HG03342 (cell line): ENCODE measurements at regions not wholly inside any gene's neighbourhood (a gene's known extent, or its start where the extent isn't known, plus 50 kb on each side); places are given as distances from the start of the nearest gene placed in this dataset.

Experiments used
- ATAC-seq: cut with Tn5 transposase; IDR thresholded peaks from one replicate; pipeline ENCODE4 v1.9.1; 2021; ENCODE audit warnings: mild to moderate bottlenecking, moderate library complexity; ENCODE audit not compliant: unreplicated experiment

DNA sequence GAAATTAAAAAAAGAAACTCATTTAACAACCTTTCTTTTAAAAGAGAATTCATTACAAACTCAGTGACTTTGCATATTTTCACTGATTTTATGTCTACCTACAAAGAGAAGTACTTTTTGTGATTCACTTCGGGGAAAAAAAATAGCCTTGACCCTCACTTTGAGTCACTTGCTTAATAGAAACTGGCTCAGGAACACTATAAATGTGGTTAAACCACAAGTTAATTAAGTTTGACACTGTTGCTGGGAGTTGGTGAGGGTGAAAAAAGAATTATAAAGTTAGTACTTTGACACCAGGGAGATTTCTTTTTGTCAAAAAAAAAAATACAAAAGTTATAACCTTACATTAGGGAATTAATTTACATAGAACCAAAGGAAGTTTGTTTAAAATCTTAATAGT is 810.9 kb downstream of the NR2F2 start:
- no peak for ATAC-seq

DNA sequence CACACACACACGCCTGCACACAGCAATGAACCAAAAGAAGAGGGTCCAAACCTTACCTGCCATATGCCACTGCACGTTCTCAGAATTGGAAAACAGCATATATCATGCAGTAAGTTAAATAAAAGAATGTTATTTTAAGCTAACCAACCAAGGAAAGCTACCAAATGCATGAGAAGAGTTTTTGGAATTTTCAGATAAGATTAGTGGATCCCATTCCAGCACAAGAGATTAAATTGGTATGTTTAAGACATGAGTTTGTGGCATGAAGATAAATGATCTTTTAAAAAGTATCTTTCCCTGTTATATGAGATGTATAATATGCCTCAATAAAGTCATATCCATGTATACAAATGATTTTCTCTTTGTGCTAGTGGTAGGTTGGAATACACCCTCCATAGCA is 811.4 kb downstream of the NR2F2 start:
- no peak for ATAC-seq

DNA sequence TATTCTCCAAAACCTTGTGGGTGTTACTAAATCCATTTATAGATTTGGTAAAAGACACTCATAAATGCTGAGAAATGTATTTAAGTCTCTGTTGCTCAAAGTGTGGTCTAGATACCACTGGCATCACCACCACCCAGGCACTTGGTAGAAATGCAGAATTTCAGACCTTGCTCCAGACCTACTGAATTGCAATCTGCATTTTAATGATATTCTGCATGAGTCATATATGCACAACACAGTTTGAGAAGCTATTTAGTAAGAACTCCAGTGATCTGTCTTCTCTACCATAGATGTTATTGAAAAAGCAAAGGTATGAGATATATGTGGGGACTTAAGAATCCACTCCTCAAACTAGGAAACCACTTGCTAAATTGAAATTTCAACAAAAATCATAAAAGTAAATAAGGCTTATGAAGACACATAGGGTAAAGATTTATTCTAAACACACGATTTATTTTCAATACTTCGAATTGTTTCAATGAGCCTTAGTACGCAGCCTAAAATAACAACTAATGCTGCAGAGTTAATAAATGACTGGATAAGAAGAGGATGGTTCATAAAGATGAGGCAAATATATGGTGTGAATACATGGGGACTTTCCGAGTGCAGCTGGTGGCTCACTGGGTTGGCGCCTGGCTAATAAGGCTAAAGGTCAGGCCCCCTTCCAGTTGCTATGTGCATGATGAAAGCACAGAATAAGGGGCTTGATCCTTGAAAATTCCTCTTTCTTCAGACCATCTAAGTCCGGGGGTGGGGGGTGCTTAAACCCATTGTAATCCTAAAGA is 813.3 kb downstream of the NR2F2 start:
- no peak for ATAC-seq

DNA sequence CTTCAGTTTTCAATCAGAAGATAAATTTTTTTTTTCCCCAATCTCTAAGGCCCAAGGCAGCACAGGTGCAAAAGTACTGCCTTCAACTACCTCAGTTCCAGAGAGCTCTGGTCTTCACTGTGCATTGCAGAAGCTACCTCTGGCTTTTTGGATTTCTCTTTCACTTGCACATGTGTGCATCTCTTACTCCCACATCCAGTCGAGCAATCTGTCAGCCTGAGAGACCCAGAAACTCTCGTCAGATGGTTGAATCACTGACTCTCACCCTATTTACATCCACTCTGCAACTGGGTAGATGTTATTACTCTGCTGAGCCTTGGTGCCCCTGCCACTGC is 813.8 kb downstream of the NR2F2 start:
- ATAC-seq = no peak

DNA sequence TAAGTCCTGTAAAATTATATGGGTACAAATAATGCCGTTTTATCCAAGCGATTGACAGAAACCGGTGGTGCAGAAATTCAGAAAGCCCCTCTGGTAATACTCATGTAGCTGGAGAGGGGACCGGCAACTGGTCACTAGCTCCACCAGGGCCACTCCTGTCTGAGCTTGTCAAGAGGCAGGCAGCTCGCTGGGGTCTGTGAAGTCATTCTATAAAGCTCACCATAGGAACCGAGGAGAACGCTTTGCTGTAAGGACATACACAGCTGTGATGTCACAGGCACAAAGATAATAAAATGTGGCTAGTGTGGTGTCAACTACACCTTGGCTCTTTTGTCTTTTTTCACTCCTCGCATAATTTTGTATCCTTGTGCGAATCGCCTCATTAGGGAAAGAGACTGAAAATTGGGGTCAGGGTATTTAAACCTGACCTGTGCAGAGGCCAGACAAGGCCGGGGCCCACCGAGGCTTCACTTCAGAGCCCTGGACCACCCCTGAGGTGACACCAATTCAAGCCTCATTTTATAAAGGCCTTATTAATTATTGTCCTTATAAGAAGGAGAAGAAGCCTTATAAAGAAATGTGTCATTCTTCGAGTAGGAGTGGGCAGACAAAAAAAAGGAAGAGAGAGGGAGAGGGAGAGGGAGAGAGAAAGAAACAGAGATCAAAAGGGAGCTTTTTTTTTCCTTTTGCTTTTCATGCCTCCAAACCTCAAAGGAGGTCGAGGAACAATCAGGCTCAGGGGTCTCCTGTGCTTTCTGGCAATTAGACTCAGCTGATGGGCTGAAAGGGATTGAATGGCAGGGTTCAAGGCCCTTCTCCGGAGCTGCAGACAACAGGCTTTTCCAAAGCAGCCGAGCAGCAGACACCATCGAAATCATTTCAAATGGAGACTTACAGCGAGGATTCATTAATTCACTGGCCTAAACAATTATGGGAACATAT is 813.3 kb upstream of the ARRDC4 start:
- no peak for ATAC-seq

DNA sequence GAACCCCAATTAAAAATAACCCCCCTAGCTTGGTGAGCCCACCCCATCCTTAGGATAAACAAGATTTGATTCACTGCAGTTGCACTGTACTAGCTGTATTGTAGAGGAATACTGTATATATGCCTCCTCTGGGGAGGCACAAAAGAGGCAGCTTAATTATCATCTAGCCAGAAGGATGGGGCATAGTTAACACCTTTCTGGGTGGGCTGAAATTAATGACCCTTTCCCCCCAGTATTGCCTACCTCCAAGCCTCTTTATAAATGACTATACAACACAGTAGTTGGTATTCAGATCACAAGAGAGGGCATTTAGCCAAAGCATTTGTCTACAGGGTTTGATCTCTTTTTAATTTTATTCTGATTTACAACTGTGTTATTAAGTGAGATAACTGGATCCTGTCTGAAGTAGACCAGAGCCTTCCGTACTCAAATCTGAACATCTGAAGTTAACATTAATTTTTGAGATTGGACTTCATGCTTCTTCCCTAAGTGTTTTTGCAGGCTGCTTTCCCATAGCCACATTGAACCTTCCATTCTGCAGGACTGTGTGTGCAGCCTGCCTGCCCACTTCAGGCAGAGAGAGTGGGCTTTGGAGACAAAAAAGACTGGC is 807.0 kb upstream of the ARRDC4 start:
- no peak for ATAC-seq

DNA sequence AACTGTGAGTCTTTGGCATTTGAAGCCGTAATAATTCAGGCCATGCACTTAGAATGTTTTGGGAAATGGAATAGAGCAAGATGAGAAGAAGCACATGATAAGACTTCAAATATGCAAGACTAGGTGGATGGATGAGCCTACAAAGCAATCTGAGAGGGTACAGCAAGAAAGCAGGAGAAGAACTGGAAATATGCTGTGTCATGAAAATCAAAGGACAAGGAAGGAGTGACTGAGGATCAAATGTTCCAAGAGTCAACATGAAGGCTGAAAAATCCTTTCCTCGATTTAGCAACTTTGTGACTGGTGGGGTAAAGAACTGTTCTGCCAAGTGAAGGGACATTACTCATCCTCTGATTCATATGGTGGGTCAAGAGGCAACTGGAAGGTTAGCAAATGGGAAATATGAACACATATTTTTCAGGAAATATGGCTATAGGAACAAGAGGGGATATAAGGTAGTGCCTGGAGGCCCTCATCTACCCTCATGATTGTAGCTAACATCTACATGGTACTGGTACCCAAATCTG is 803.7 kb upstream of the ARRDC4 start:
- no peak for ATAC-seq

DNA sequence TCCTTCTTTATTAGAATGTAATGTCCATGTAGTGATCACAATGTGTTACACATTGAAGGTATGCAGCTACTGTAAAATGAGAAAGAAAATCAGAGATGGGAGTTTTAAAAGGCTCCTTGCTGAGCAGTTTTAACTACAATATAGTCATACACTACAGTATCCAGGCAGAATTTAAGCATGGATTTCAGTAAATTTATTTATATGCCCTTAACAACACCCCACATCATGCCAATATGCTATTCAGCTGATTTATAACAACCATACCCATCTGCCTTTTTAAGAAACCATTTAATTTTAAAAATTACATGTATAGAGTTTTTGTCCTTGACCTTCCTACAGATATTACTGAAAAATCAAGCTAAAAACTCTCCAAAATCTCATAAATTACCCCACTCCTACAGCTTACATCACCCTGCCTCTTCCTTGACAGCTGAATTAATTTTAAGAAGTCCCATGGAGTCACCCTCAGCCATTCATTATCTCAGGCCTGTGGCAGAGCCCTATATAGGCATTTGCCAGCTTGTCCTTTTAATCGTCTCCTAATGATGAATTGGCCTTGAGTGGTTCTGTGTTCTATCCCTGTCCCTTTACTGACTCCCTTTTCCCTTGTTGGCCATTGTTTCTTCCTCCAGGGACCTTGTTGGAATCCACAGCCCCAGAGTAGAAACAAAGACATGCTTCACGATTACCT is 797.6 kb upstream of the ARRDC4 start:
- ATAC-seq = no peak

DNA sequence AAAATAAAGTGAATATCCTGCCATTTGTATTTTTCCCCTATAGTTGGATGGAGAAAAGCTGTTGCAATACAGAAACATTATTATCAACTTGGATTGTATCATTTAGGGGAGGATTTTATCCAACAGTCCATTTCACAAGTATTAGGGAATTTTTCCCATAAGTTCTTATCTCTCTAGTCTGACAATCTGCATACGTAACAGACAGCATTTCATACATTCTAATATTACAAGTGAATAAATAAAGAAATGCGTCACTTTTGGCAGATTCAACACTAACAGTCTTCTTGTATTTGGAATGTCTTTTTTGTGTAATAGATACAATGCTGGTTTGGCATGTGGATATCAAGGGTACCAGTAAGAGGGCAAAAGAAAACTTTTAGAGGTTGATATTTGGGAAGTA is 795.3 kb upstream of the ARRDC4 start:
- no peak for ATAC-seq

DNA sequence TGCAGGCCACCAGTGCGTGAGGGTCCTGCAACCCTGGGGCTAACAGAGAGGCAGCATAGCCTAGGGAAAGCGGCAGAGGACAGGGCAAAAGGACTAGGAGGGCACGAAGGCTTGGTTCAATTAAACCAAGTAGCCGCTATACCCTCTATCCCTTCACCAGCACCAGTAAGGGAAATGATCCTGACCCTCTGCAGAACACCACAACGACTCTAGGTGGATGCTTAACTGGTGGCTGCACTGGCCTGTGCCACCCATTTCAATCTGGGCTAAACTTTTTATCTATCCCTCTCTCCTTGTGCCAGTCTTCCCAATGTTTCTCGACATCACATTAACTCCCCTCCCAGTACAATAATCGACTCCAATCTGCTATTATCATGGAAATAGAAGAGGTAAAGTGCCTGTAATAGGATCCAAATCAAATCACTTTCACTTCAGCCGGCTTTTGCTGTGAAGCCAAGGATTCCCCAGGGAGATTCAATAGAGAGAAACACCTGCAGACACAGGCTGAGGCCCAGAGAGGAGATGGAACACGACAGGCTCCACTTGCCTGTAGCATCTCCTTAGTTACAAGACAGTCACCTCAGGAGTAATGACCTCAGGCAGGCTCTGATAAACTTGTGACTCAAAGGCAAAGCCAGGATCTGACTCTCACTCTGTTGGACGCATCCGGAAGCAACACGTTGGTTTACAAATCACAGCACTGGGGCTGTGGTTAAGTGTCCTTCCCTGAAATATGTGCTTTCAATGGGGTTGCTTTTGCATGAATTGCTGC is 791.6 kb upstream of the ARRDC4 start:
- ATAC-seq = no peak

DNA sequence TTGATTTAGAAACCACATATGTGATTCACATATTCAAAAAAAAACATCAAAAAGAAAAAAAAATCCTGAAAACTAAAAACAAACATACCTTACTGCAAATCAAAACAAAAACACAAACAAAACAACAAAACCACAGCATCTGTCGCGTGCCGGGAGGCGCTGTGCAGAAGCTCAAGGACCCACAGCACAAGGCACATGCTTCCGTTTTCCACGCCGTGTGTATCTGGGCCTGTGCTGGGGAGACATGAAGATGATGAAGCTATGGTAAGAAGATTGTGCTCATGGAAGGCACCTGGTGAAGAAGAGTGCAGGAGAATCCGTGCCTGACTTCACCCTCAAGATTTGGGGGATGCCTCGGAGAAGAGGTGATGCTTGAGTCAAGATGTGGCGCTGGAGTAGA is 788.9 kb upstream of the ARRDC4 start:
- no peak for ATAC-seq

DNA sequence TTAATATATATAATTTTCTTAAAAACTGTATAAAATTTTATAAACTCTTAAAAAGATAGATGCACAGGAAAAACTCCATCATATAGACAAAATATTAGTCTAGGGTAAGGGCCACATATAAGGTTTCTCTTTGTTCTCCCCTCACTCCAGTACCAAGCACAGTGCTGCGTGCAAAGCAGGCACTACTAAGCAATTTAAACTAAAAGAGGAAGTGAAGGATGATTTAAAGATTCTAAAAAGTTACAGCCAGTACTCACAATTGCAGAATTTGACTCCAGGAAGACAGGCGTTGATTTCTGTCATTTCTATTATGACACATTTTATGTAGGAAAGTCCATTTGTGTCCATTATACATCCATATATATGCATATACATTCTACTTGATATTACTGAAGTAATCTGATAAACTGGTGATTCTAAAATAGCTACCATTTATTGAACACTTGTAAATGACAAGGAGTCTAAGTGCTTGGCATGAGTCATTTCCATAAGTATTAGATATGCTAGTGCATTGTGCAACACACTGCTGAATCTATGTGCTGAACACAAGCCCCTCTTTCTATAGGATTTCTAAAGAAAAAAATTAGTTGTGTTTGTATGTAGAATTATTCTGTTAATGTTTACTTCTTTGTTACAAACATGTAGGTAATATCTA is 785.5 kb upstream of the ARRDC4 start:
- ATAC-seq = no peak

DNA sequence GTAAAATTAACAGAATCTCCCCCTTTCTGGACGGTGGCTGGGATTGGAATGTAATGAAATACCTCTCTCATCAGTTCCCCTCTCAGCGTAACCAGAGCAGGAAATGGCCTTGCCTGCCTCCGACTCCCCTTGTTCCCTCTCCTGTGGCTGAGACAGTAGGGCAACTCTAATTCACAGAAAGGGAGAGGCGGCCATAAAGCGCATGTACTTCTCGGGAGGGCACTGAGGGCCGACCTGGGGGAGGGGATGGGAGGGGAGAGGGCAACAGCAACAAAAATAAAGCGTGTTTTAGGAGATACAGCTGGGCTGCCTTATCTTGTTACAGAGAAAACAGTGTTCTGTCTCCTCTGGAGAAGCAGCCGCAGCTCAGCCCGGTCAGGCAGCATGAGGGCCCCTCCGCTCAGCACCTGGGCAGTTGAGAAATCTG is 783.3 kb upstream of the ARRDC4 start:
- ATAC-seq = no peak

DNA sequence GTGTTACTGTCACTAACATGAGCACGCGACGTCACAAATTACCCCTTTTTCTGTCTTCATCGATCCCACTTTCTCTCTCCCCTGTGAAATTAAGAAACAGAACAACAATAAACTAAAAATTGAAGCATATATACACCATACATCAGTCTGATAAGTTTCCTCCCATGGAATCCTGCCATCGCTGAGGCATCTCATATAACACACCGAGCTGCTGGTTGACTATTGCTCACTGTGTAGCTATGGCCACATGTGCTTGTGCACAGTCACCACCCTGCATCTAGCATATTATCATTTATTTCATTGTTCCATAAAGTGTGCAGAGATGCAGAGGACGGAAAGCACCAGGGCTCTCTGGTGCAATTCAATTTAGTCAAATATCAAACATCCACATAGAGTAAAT is 777.9 kb upstream of the ARRDC4 start:
- no peak for ATAC-seq

DNA sequence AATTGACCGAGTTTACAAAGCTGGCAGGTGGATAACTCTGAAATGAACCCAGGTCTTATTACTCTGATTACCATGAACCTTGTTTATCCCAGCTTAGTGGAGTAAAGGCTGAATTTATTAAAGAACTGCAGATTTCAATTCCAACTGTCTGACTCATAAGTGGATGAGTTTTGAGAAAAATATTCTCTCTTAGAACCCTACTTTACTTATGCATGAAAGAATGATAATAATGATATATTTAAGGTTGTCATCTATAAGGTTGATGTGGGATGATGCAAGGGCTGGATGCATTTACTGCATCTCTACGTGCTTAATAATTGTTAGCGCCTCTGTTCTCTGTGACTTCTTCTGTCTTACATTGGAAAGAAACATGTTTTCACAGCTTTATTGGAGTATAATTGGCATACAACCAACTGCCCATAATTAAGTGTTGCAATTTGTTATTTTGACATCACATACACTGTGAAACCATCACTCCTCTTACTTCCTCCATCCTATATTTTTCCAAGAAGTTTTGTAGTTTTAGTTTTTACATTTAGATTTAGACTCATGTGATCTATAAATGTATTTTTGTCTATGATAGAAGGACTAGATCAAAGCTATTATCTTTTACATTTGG is 771.2 kb upstream of the ARRDC4 start:
- ATAC-seq = no peak

DNA sequence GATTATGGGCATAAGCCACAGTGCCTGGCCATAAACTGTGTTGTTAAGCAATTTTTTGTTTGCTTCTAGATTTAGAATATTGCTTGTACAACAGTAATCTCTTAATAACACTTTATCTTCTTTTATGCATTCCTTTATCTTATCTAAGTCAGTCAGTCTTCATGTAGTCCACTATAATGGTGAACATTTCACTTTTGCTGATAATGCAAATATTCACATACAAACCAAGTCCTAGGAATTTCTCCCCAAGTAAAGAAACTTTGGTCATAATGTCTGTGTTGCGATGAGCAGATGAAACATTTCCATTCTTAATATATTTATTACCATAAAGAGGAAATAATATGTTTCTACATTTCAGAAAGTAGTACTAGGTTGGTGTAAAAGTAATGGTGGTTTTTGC is 765.8 kb upstream of the ARRDC4 start:
- ATAC-seq = no peak

DNA sequence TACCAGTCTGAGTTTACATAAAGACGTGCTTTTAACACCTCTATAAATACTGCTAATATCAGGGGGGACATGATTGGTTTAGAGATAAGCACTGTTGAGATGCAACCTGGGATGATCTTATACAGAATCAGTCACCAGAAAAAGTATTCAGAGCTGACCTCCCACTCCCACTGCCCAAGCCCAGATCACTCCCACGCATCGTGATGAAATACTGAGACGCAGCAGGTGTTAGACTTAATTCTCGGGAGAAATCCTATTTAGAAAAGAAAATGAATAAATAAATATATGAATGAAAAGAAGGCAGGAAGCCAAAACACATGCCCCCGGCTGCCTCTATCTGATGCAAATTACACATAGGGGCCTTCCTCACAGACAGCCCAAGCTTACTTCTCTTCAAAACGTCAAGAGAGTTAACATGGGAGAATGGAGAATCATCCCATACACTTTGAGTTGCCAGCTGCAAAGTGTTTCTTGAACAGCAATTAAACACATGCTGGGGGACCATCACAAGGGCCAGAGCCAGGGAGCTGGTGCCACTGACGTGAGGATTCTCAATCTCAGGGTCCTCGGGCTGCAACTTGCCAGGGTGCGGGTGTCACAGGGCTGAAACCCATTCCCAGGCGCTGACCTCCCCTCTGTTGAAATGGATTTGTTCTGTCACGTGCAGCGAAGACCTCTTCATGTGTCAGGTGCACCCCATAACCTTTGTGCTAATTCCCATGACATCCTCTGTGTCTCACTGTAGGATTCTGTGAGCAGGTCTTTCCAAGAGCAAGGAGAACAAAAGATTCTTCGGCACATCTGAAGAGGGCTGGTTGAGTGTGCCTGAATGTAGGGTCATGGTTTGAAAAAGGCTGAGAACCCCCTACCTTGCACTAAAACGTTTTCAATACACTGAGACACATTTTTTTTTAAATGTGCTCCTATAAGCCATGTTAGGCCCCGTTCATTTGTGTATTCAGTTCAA is 764.2 kb upstream of the ARRDC4 start:
- no peak for ATAC-seq

DNA sequence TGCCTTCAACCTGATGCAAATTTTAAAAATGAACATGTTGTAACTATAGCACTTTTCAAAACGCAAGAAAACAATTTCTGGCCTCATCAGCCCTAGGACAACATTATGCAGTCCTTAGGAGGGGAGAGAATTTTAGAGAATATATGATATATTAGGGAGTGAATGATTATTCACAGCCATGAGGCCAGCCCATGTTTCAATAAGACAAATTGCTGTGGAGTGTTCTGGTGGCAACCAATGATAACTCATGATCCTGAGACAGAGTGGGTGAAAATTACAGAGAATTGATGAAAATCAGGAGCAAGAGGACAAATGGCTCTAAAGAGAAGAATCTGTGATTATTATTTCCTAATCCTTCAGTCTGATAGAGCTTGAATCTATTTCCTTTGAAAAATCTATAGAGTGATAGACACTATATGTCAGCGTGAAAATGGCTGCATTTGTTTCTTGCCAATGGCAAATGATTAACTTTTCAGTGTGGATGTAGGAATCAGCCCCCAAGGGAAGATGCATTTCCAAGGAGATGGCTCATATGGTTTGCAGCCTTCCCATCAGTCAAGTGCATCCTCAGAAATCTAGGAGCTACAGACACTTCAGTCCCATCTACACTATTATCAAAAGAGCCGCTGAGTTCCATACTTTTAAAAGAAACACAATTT is 761.0 kb upstream of the ARRDC4 start:
- ATAC-seq = no peak
